ENCODE measurements at regions not wholly inside any gene's neighbourhood (a gene's known extent, or its start where the extent isn't known, plus 50 kb on each side); places are given as distances from the start of the nearest gene placed in this dataset.

DNA sequence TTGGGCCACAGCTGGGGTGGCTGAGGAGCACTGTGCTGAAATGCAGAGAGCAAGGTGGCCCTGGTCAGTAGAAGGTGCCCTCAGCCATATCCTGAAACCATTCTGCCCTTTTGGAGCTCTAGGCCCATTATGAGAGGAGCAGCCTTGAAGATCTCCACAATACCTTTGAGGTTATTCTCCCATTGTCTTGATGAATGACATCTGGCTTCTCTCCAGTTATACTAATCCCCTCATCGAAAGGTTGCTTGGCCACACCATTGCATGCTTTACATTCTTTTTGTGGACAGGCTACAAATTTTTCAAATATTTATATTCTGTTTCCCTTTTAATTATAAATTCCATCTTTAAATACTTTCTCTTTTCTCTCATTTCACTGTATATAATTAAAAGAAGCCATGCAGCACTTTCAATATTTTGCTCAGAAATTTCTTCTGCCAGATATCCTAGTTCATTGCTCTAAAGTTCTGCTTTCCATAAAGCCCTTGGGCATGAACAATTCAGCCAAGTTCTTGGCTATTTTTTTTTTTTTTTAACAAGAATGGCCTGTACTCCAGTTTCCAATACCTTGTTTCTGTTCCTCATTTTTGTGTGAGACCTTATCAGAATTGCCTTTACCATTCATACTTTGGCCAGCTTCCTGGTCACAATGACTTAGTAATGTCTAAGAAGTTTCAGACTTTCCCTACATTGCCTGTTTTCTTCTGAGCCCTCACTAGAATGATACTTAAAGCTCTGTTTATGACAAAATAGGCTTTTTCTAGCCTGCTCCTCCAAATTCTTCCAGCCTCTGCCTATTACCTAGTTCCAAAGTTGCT, 138.9 kb upstream of the SGO1 start:
- H3K4ac ChIP-seq (ENCODE audit: low read depth, low read length): no peak overlapping the region
- no peaks in the 10 kb centered on the region for H3K79me2 ChIP-seq (ENCODE audit: control insufficient read depth, insufficient read depth, low read length)
- no peak overlapping the region for H3K4me3 ChIP-seq (ENCODE audit: low read length)
- H3K18ac ChIP-seq (ENCODE audit: low read length): peak overlapping the region; percentile 80
- no peaks in the 10 kb centered on the region for H3K4me1 ChIP-seq (ENCODE audit: control insufficient read depth, low read depth, low read length)
- no peak overlapping the region for H4K8ac ChIP-seq (ENCODE audit: low read depth, low read length)
- no peak overlapping the region for H2AK5ac ChIP-seq (ENCODE audit: low read length)
- H2BK120ac ChIP-seq (ENCODE audit: low read depth, low read length): no peak overlapping the region
- H2BK15ac ChIP-seq (replicated peaks; ENCODE audit: low read depth): no peak overlapping the region
- no peak overlapping the region for H3K23ac ChIP-seq (ENCODE audit: low read length)
- H3K36me3 ChIP-seq (ENCODE audit: control insufficient read depth, insufficient read depth, low read length): no peaks in the 10 kb centered on the region
- DNase-seq: no peak
- WGBS (ENCODE audit: extremely low coverage, insufficient coverage, low lambda C conversion rate): no CpG with 5 or more reads among the region's 1 CpG
- no peak overlapping the region for H3K9ac ChIP-seq (ENCODE audit: low read length)
- H3K27ac ChIP-seq (ENCODE audit: low read depth, low read length): no peak overlapping the region
- H4K5ac ChIP-seq (ENCODE audit: low read length): no peak overlapping the region
- H3K79me1 ChIP-seq (ENCODE audit: low read length): no peaks in the 10 kb centered on the region
- no peak overlapping the region for H3K56ac ChIP-seq (ENCODE audit: low read length)
- no peak overlapping the region for H3K4me2 ChIP-seq (ENCODE audit: low read length)
- H3K27me3 ChIP-seq (ENCODE audit: insufficient read depth, low read length, poor library complexity): no peaks in the 10 kb centered on the region
- H2BK5ac ChIP-seq (ENCODE audit: low read length): no peak overlapping the region

DNA sequence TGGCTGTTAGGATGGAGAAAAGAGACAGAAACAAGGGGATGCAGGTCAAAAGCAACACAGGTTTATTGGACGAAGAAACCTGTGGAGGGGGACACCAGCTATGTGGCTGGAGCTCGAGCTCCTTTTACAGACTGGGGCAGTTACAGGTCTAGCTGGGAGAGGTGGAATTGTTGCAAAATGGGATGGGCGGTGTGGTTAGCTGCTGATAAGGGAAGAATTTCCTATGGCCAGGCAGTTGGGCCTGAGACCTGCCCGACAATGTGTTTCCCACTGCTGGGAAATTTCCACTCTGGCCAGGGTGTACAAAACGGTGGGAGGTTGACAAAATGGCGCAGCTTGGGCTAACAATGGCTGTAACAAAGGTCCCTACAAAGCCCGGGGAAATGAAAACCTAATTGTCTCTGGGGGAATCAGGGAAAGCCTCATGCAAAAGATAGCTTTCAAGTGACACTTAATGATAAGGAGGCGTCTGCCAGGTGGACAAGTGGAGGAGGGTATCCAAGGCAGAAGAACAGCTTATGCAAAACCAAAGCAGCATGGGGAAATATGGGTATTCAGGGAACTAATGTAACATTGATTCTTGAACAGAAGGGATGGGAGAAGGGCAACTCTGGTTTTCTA, 137.4 kb upstream of the SGO1 start:
- peak; percentile 59 for DNase-seq
- no peak overlapping the region for H2BK5ac ChIP-seq (ENCODE audit: low read length)
- H2AK5ac ChIP-seq (ENCODE audit: low read length): no peak overlapping the region
- no peak overlapping the region for H4K5ac ChIP-seq (ENCODE audit: low read length)
- H3K23ac ChIP-seq (ENCODE audit: low read length): no peak overlapping the region
- H3K4me1 ChIP-seq (ENCODE audit: control insufficient read depth, low read depth, low read length): no peaks in the 10 kb centered on the region
- H3K56ac ChIP-seq (ENCODE audit: low read length): no peak overlapping the region
- no CpG with 5 or more reads among the region's 8 CpGs for WGBS (ENCODE audit: extremely low coverage, insufficient coverage, low lambda C conversion rate)
- H2BK15ac ChIP-seq (replicated peaks; ENCODE audit: low read depth): no peak overlapping the region
- H3K27me3 ChIP-seq (ENCODE audit: insufficient read depth, low read length, poor library complexity): no peaks in the 10 kb centered on the region
- no peaks in the 10 kb centered on the region for H3K36me3 ChIP-seq (ENCODE audit: control insufficient read depth, insufficient read depth, low read length)
- no peak overlapping the region for H3K4ac ChIP-seq (ENCODE audit: low read depth, low read length)
- H4K8ac ChIP-seq (ENCODE audit: low read depth, low read length): no peak overlapping the region
- peak overlapping the region; percentile 12 for H3K18ac ChIP-seq (ENCODE audit: low read length)
- H3K4me2 ChIP-seq (ENCODE audit: low read length): no peak overlapping the region
- no peak overlapping the region for H3K4me3 ChIP-seq (ENCODE audit: low read length)
- H3K27ac ChIP-seq (ENCODE audit: low read depth, low read length): peak overlapping the region; percentile 62
- H3K9ac ChIP-seq (ENCODE audit: low read length): no peak overlapping the region
- H3K79me1 ChIP-seq (ENCODE audit: low read length): no peaks in the 10 kb centered on the region
- H3K79me2 ChIP-seq (ENCODE audit: control insufficient read depth, insufficient read depth, low read length): no peaks in the 10 kb centered on the region
- no peak overlapping the region for H2BK120ac ChIP-seq (ENCODE audit: low read depth, low read length)

DNA sequence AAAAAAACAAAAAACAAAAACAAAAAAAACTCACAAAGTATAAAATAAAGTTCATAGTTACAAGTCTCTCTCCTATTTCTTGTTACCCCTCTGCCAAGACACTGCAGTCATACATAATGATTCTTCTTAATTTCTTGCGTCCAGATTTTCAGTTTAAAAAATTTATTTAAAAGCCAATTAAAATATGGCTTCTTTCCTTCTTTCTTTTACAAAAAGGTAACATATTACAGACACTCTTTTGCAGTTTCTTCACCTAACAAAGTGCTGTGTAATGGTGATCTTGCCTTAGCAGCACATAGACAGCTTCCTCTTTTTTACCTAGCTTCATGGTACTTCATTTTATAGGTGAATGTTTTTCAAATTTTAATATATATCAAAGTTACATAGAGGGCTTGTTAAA, 136.1 kb upstream of the SGO1 start:
- H2BK120ac ChIP-seq (ENCODE audit: low read depth, low read length): no peak overlapping the region
- no peak for DNase-seq
- no peak overlapping the region for H3K18ac ChIP-seq (ENCODE audit: low read length)

DNA sequence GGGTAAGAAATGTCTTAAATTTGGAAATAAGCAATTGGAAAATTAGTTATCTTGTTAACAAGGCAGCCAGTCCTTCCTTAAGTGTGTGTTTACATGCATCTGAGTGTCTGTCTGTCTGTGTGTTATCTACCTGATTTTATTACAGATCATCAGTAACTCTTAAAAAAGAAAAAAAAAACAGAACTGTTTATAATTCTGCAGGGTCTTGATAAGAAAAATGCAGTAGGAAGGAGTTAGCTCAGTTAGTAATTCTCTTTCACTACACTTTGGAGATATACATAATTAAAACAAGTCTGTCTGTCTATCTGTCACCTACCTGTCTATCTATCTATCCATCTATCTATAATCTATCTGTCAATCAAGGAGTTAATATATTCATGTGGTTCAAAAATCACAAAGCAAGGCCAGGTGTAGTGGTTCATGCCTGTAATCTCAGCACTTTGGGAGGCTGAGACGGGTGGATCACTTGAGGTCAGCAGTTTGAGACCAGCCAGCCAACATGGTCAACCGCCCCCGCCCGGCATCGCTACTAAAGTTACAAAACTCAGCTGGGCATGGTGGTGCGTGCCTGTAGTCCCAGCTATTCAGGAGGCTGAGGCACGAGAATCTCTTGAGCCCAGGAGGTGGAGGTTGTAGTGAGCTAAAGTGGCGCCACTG, 135.5 kb upstream of the SGO1 start:
- Histone ChIP-seq H2BK5ac (ENCODE audit: low read length) (no peak overlapping the region), H3K23ac (ENCODE audit: low read length) (no peak overlapping the region), H3K4me3 (ENCODE audit: low read length) (no peak overlapping the region), H2AK5ac (ENCODE audit: low read length) (no peak overlapping the region), H3K18ac (ENCODE audit: low read length) (no peak overlapping the region), H3K36me3 (ENCODE audit: control insufficient read depth, insufficient read depth, low read length) (no peaks in the 10 kb centered on the region), H4K8ac (ENCODE audit: low read depth, low read length) (no peak overlapping the region), H3K4ac (ENCODE audit: low read depth, low read length) (no peak overlapping the region), H3K27ac (ENCODE audit: low read depth, low read length) (no peak overlapping the region), H3K4me1 (ENCODE audit: control insufficient read depth, low read depth, low read length) (no peaks in the 10 kb centered on the region), H3K79me2 (ENCODE audit: control insufficient read depth, insufficient read depth, low read length) (no peaks in the 10 kb centered on the region), H3K27me3 (ENCODE audit: insufficient read depth, low read length, poor library complexity) (no peaks in the 10 kb centered on the region), H2BK15ac (replicated peaks; ENCODE audit: low read depth) (no peak overlapping the region), H3K4me2 (ENCODE audit: low read length) (no peak overlapping the region), H3K79me1 (ENCODE audit: low read length) (no peaks in the 10 kb centered on the region), H4K5ac (ENCODE audit: low read length) (no peak overlapping the region), H3K9ac (ENCODE audit: low read length) (no peak overlapping the region), H3K56ac (ENCODE audit: low read length) (no peak overlapping the region), H2BK120ac (ENCODE audit: low read depth, low read length) (no peak overlapping the region)
- WGBS (ENCODE audit: extremely low coverage, insufficient coverage, low lambda C conversion rate): no CpG with 5 or more reads among the region's 8 CpGs
- no peak for DNase-seq

More for the DNA sequence above, 136.1 kb upstream of the SGO1 start:
- Histone ChIP-seq H3K56ac (ENCODE audit: low read length) (no peak overlapping the region), H2AK5ac (ENCODE audit: low read length) (no peak overlapping the region), H3K27ac (ENCODE audit: low read depth, low read length) (no peak overlapping the region), H3K79me2 (ENCODE audit: control insufficient read depth, insufficient read depth, low read length) (no peaks in the 10 kb centered on the region), H4K8ac (ENCODE audit: low read depth, low read length) (no peak overlapping the region), H3K4me3 (ENCODE audit: low read length) (no peak overlapping the region), H3K79me1 (ENCODE audit: low read length) (no peaks in the 10 kb centered on the region), H3K4me1 (ENCODE audit: control insufficient read depth, low read depth, low read length) (no peaks in the 10 kb centered on the region), H3K36me3 (ENCODE audit: control insufficient read depth, insufficient read depth, low read length) (no peaks in the 10 kb centered on the region), H3K9ac (ENCODE audit: low read length) (no peak overlapping the region), H2BK15ac (replicated peaks; ENCODE audit: low read depth) (no peak overlapping the region), H4K5ac (ENCODE audit: low read length) (no peak overlapping the region), H3K27me3 (ENCODE audit: insufficient read depth, low read length, poor library complexity) (no peaks in the 10 kb centered on the region), H3K4me2 (ENCODE audit: low read length) (no peak overlapping the region), H3K23ac (ENCODE audit: low read length) (no peak overlapping the region), H2BK5ac (ENCODE audit: low read length) (no peak overlapping the region), H3K4ac (ENCODE audit: low read depth, low read length) (no peak overlapping the region)
- WGBS (ENCODE audit: extremely low coverage, insufficient coverage, low lambda C conversion rate): no CpG with 5 or more reads among the region's 1 CpG

DNA sequence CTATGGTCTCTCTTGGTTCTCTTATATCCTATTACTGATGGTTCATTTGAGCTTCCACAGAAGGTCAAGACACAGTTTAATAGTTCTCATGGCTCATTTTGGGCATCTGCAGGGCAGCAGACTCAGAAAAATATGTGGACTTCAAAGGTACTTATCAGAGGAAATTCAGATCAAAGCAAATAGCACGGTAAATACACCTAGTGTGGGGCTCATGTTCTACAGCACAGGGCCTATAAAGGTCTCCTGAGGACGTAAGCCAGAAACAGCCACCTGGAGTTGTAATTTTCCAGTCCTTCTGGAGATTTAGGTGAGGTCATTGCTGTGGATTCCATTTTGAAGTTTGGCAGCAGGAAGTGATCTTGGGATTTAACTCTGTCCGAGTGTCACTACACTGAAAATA, 134.5 kb upstream of the SGO1 start:
- no peak overlapping the region for H2BK5ac ChIP-seq (ENCODE audit: low read length)
- no peaks in the 10 kb centered on the region for H3K4me1 ChIP-seq (ENCODE audit: control insufficient read depth, low read depth, low read length)
- no peak overlapping the region for H4K8ac ChIP-seq (ENCODE audit: low read depth, low read length)
- H3K27ac ChIP-seq (ENCODE audit: low read depth, low read length): no peak overlapping the region
- H3K18ac ChIP-seq (ENCODE audit: low read length): peak overlapping the region; percentile 80
- no peak overlapping the region for H3K4me3 ChIP-seq (ENCODE audit: low read length)
- WGBS (ENCODE audit: extremely low coverage, insufficient coverage, low lambda C conversion rate): no CpG with 5 or more reads among the region's 3 CpGs
- H2BK120ac ChIP-seq (ENCODE audit: low read depth, low read length): no peak overlapping the region
- H3K56ac ChIP-seq (ENCODE audit: low read length): no peak overlapping the region
- peak; percentile 67 for DNase-seq
- H3K4me2 ChIP-seq (ENCODE audit: low read length): no peak overlapping the region
- no peak overlapping the region for H3K4ac ChIP-seq (ENCODE audit: low read depth, low read length)
- no peaks in the 10 kb centered on the region for H3K79me2 ChIP-seq (ENCODE audit: control insufficient read depth, insufficient read depth, low read length)
- H3K36me3 ChIP-seq (ENCODE audit: control insufficient read depth, insufficient read depth, low read length): no peaks in the 10 kb centered on the region
- no peak overlapping the region for H3K23ac ChIP-seq (ENCODE audit: low read length)
- H4K5ac ChIP-seq (ENCODE audit: low read length): no peak overlapping the region
- H2BK15ac ChIP-seq (replicated peaks; ENCODE audit: low read depth): peak overlapping the region; percentile 2
- no peaks in the 10 kb centered on the region for H3K79me1 ChIP-seq (ENCODE audit: low read length)
- no peak overlapping the region for H2AK5ac ChIP-seq (ENCODE audit: low read length)
- no peak overlapping the region for H3K9ac ChIP-seq (ENCODE audit: low read length)
- no peaks in the 10 kb centered on the region for H3K27me3 ChIP-seq (ENCODE audit: insufficient read depth, low read length, poor library complexity)

Measured in mesendoderm (in vitro differentiated cells).